ENCODE measurements at regions not wholly inside any gene's neighbourhood (a gene's known extent, or its start where the extent isn't known, plus 50 kb on each side); places are given as distances from the start of the nearest gene placed in this dataset.

GRCh38 chr2:8541223-8541622, 140.6 kb upstream of the ID2 start:
- Mint-ChIP-seq H3K36me3 (ENCODE audit: insufficient read depth in 1 of 3, low read depth in 3 of 3) (no peaks in the 10 kb centered on the region), H3K4me1 (peaks cover 10 to 28% of the 10 kb centered on the region in 2 experiments), H3K9me3 (no peaks in the 10 kb centered on the region; a peak in 1 of 5 replicates)

More at GRCh38 chr2:8541223-8541622, 140.6 kb upstream of the ID2 start:
- no peak overlapping the region for H2BK12ac ChIP-seq (ENCODE audit: insufficient read length, low read depth, low read length)
- no peak for TF ChIP-seq CTCF (conservative IDR thresholded peaks at IDR 0.05)
- no peak overlapping the region for H3T11ph ChIP-seq (ENCODE audit: low read length)
- no peak overlapping the region for H3K9ac ChIP-seq (ENCODE audit: extremely low read depth, insufficient read length, low read length)
- H3K56ac ChIP-seq (ENCODE audit: insufficient read length, low read depth, low read length), result no peak overlapping the region
- H2AK5ac ChIP-seq (ENCODE audit: insufficient read length, low read length), result no peak overlapping the region
- H2BK120ac ChIP-seq (ENCODE audit: low read depth, low read length, poor library complexity, severe bottlenecking), result no peak overlapping the region
- no peak overlapping the region for H3K27ac ChIP-seq (ENCODE audit: insufficient read length, low read depth, low read length)
- H3K27me3 ChIP-seq (ENCODE audit: insufficient read depth, low read length), result no peaks in the 10 kb centered on the region
- H3K23ac ChIP-seq (ENCODE audit: insufficient read length, low read depth, low read length), result no peak overlapping the region
- H3K79me1 ChIP-seq (ENCODE audit: insufficient read depth, low read depth, low read length, poor library complexity, severe bottlenecking), result no peaks in the 10 kb centered on the region
- H3K27me3 Mint-ChIP-seq (ENCODE audit: low read depth), result peaks cover 6% of the 10 kb centered on the region
- no peak overlapping the region for H2BK15ac ChIP-seq (ENCODE audit: low read depth, low read length)
- H3K4me1 ChIP-seq (ENCODE audit: insufficient read depth, low read length), result no peaks in the 10 kb centered on the region
- H3K14ac ChIP-seq (ENCODE audit: insufficient read depth, low read length), result no peak overlapping the region
- no peaks in the 10 kb centered on the region for H3K9me3 ChIP-seq (ENCODE audit: control insufficient read depth, low read depth, low read length)
- WGBS (ENCODE audit: extremely low coverage, insufficient read length, low lambda C conversion rate), result no CpG with 5 or more reads among the region's 8 CpGs
- peak; percentile 14 for DNase-seq
- H4K5ac ChIP-seq (ENCODE audit: insufficient read length, low read depth, low read length), result no peak overlapping the region
- H3K4ac ChIP-seq (ENCODE audit: low read depth, low read length), result no peak overlapping the region
- no peaks in the 10 kb centered on the region for H4K20me1 ChIP-seq (ENCODE audit: control insufficient read depth, insufficient read depth, insufficient read length)
- H2BK5ac ChIP-seq (ENCODE audit: insufficient read length, low read length), result no peak overlapping the region
- H3K27ac Mint-ChIP-seq, result peak overlapping the region in 1 of 3 experiments; percentile 44; a peak in 1 of 7 replicates
- no peaks in the 10 kb centered on the region for H3K79me2 ChIP-seq (ENCODE audit: insufficient read depth, low read length)
- H2BK20ac ChIP-seq (ENCODE audit: low read depth, low read length, poor library complexity, severe bottlenecking), result no peak overlapping the region
- no peak overlapping the region for H4K8ac ChIP-seq (replicated peaks; ENCODE audit: insufficient read length, low read depth, low read length)
- H3K4me3 Mint-ChIP-seq, result no peak overlapping the region
- no peak overlapping the region for H3K18ac ChIP-seq (ENCODE audit: insufficient read length, low read depth, low read length)
- no peak overlapping the region for H2AFZ ChIP-seq (ENCODE audit: low read length)
- H4K91ac ChIP-seq (ENCODE audit: insufficient read length, low read depth, low read length), result no peak overlapping the region
- no peak overlapping the region for H3K4me2 ChIP-seq (ENCODE audit: insufficient read depth, insufficient read length, low read length)
- H3K23me2 ChIP-seq (ENCODE audit: insufficient read length, low read depth, low read length, poor library complexity, severe bottlenecking), result no peaks in the 10 kb centered on the region

Data from H9 (cell line).